NCI-H2227 treated with DMSO at 0.1 percent for 48 hours (cell line): ENCODE measurements at regions not wholly inside any gene's neighbourhood (a gene's known extent, or its start where the extent isn't known, plus 50 kb on each side); places are given as distances from the start of the nearest gene placed in this dataset.

Experiments
- DNase-seq: peaks from one replicate; lab custom pipeline; 2025; lab: John Stamatoyannopoulos, UW

- no peak for DNase-seq
These were observed 170.2 kb upstream of the SALL1 start for GRCh38 chr16:51321251-51321650.

GRCh38 chr16:51317575-51317974 lies 166.5 kb upstream of the SALL1 start:
- no peak for DNase-seq

- no peak for DNase-seq
These were observed 162.1 kb upstream of the SALL1 start for GRCh38 chr16:51313198-51313597.

DNA sequence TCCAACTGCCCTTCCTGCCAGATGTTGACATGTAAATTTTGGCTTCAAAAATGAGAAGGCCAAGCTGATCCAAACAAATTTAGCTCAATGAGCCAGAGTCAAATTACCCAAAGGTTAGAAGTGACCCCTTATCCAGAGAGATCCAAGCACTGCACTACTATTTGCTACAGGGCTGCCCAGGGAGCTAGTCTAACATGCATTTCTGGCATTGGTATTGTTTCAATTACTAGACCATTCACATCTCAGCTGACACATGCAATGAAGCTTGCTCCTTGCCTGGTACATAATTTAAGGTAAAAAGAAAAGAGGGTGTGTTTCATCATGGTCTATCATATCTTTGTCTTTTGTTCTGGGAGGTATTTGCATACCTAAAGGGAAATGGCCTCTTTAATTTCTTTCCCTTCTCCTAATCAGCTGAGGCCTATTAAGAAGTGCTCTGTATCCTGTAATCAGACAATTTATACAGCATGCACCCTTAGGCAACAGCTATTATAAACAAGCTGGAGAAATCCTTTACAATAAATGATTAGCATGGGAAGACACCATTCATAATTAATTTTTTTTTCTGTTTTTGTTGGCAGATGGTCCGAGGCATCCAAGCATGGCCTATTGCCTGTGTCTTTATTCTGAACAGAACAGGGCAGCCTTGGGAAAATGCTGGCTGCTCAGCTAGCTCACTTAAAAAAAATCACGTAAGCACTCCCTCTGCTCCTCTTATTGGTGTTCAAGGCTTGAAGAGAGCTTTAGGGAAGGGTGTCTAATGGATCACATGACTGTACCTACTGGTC lies 161.5 kb upstream of the SALL1 start:
- no peak for DNase-seq

GRCh38 chr16:51310159-51310558 lies 159.1 kb upstream of the SALL1 start:
- no peak for DNase-seq

DNA sequence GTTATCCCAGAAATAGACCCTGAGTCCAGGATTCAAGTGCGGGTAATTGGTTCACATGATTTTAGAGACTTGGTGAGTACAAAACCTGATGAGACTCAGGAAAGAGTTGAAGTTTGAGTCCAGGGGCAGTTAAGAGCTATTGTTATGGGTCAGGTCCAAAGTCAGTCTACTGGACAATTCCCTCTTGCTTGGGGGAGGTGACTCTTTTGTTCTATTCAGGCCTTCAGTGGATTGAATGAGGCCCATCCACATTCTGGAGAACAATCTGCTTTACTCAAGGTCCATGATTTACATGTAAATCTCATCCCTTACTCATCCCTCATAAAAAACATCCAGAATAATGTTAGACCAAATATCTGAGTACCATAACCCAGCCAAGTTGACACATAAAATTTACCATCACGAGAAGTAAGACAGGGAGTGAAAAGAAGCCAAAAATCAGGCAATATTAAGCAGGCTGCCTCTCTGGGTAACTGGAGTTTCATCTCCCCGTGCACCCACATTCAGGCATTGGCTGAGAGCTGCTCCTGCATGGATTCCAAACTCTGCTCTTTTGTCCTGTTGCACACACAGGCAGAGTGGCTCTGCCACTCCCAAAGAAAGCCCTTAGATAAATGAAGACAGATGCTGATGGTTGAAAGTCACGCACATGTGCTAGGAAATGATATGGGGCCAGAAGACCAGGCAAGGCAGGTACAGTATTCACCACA lies 156.0 kb upstream of the SALL1 start:
- DNase-seq = no peak

- DNase-seq = no peak
These were observed 155.0 kb upstream of the SALL1 start for GRCh38 chr16:51306116-51306515.

DNA sequence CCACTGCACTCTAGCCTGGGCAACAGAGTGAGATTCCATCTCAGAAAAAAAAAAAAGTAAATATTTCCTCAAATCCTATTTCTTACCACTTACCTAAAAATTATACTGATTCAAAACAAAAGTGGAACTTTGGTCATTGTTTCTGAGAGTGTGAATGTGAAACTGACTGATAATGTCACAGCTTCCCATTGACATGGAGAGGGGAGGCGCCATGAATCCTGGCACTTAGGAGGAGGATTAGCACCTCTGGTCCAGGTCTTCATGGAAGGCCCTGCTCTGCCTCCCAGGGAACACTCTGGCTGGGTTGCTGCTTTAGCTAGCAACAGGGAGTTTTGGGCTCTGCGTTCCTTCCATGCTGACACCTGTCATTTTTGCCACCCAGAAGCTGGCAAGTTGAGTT lies 154.3 kb upstream of the SALL1 start:
- no peak for DNase-seq

GRCh38 chr16:51302042-51302441 lies 151.0 kb upstream of the SALL1 start:
- no peak for DNase-seq

DNA sequence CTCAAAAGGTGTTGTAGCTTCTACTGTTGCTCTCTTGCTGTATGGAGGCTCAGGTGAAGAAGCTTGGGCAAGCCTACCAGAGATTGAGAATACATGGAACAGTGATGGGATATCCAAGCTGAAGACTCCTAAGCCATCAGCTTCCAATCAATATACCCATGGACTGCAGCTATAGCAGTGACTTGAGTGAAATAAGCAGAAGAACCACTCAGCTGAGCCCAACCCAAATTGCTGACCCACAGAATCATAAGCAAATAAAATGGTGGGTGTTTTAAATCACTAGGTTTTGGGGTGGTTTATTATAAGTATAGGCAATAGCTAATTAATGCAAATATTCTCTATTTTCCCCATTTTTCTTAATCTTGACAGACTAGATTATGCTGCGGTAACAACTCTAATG lies 147.7 kb upstream of the SALL1 start:
- no peak for DNase-seq

- DNase-seq = no peak
These were observed 139.6 kb upstream of the SALL1 start for GRCh38 chr16:51290442-51291285.

DNA sequence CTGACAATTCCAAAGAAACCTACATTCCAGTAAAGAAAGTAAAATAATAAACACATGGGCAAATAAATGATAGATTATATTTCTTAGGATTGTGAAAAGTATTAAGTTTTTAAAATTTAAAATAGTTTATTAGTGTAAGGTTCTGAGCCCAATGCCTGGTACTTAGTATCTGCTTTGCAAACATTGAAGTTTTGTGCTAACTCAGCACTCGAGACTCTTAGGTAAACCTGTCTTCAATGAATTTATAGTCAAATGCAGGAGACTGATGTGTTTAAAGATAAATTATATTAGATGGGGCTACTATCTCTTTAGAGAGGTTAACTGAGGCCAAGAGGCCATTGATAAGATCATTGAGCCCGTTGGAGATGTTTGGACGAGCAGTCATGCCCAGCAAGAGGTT lies 138.3 kb upstream of the SALL1 start:
- no peak for DNase-seq

GRCh38 chr16:51287121-51287755 lies 136.2 kb upstream of the SALL1 start:
- no peak for DNase-seq

DNA sequence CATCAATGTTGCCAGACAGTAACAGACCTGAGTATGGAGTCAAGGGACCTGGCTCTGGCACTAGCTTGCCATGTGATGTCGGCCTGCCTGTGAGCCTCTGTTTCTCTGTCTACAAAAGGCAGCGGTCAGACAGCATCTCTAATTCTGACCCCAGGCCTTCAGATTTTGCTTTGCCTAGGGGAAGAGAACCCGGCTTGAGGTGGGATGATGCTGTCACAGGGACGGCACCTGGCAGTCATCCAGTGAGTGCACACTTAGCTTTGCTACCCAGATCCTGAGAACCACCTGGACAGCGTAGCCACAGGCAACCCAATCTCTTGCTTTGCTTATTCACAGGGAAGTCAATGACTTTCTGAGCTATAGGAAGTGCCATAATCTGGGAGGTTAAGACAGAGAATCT lies 135.2 kb upstream of the SALL1 start:
- no peak for DNase-seq

- DNase-seq = no peak
These were observed 125.3 kb upstream of the SALL1 start for GRCh38 chr16:51276336-51276735.

DNA sequence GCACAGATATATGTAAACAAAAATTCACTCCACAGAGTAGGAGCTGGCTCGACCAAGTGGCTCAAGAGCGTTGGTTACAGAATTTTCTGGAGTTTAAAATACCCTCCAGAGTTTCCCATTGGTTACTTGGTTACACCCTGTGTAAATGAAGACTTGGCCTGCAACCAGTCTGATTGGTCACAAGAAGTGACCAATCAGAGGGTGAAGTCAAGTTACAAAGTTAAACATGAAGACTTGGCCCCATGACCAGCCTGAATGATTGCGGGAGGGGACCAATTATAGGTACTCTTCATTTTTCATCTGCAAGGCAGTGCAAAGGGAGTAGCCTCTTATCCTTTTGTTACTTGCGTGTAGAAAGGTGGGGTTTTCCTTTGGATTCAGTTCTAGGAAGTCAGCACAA lies 121.3 kb upstream of the SALL1 start:
- no peak for DNase-seq

GRCh38 chr16:51271156-51271701 lies 120.2 kb upstream of the SALL1 start:
- no peak for DNase-seq

- no peak for DNase-seq
These were observed 117.2 kb upstream of the SALL1 start for GRCh38 chr16:51268237-51268636.

GRCh38 chr16:51267681-51268080 lies 116.6 kb upstream of the SALL1 start:
- DNase-seq = no peak

- no peak for DNase-seq
These were observed 111.4 kb upstream of the SALL1 start for GRCh38 chr16:51262428-51262827.

- DNase-seq = no peak
These were observed 110.8 kb upstream of the SALL1 start for GRCh38 chr16:51261919-51262318.
